ENCODE measurements at regions not wholly inside any gene's neighbourhood (a gene's known extent, or its start where the extent isn't known, plus 50 kb on each side); places are given as distances from the start of the nearest gene placed in this dataset.

DNA sequence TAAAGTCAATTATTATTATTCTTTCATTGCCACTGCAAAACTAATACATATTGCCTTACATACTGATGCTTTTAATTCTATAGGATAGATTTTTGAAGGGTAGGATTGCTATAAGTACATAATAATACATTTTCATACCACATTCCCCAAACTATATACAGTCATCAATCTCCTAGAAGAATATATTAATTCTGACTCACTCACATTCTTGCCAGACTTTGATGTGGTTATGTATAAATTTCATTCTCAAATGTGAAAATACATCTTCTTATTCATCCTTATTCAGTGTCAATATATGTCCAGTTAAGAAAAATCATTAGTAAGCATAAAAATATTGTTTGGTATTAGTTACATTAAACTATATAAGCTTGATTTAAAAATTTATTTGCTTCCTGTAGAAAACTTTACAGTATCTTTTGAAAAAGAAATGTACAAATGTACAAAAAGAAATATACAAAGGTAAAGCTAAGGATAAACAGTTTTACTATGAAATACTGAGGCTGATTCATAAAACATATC is 458.8 kb upstream of the CNTN5 start:
- H3K9ac ChIP-seq (ENCODE audit: low read length): no peak overlapping the region

GRCh38 chr11:98564233-98564632 is 456.5 kb upstream of the CNTN5 start:
- no peaks in the 10 kb centered on the region for H3K4me1 ChIP-seq (ENCODE audit: insufficient read depth, low read length, severe bottlenecking)
- no peaks in the 10 kb centered on the region for H3K9me2 ChIP-seq (ENCODE audit: low read depth, low read length)
- H3K9ac ChIP-seq (ENCODE audit: low read length): no peak overlapping the region
- H3K27ac ChIP-seq (ENCODE audit: low read depth, low read length, poor library complexity, severe bottlenecking): no peak overlapping the region
- TF ChIP-seq EZH2 (IDR thresholded peaks at IDR 0.05; ENCODE audit: borderline replicate concordance, low read length): no peak
- TF ChIP-seq, protein P1, sequence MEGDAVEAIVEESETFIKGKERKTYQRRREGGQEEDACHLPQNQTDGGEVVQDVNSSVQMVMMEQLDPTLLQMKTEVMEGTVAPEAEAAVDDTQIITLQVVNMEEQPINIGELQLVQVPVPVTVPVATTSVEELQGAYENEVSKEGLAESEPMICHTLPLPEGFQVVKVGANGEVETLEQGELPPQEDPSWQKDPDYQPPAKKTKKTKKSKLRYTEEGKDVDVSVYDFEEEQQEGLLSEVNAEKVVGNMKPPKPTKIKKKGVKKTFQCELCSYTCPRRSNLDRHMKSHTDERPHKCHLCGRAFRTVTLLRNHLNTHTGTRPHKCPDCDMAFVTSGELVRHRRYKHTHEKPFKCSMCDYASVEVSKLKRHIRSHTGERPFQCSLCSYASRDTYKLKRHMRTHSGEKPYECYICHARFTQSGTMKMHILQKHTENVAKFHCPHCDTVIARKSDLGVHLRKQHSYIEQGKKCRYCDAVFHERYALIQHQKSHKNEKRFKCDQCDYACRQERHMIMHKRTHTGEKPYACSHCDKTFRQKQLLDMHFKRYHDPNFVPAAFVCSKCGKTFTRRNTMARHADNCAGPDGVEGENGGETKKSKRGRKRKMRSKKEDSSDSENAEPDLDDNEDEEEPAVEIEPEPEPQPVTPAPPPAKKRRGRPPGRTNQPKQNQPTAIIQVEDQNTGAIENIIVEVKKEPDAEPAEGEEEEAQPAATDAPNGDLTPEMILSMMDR (IDR thresholded peaks at IDR 0.05; ENCODE audit: low read length): no peak
- H3K9me3 ChIP-seq (ENCODE audit: low read length): no peaks in the 10 kb centered on the region
- H4K20me1 ChIP-seq (ENCODE audit: insufficient read depth, low read length): no peaks in the 10 kb centered on the region
- H3F3A ChIP-seq (ENCODE audit: insufficient read depth, low read length): no peaks in the 10 kb centered on the region
- H3K36me3 ChIP-seq (ENCODE audit: insufficient read depth, low read length): no peaks in the 10 kb centered on the region
- no peaks in the 10 kb centered on the region for H3K79me2 ChIP-seq (ENCODE audit: insufficient read depth, low read length)
- H3K27me3 ChIP-seq (ENCODE audit: insufficient read depth, low read length): no peaks in the 10 kb centered on the region
- H3K4me2 ChIP-seq (ENCODE audit: low read length): no peak overlapping the region
- no peak overlapping the region for H2AFZ ChIP-seq (ENCODE audit: low read length)
- H3K4me3 ChIP-seq (ENCODE audit: low read depth, low read length, poor library complexity, severe bottlenecking): no peak overlapping the region

More for the DNA sequence above, 458.8 kb upstream of the CNTN5 start:
- Histone ChIP-seq H3F3A (ENCODE audit: insufficient read depth, low read length) (no peaks in the 10 kb centered on the region), H2AFZ (ENCODE audit: low read length) (no peak overlapping the region), H3K27ac (ENCODE audit: low read depth, low read length, poor library complexity, severe bottlenecking) (no peak overlapping the region), H3K36me3 (ENCODE audit: insufficient read depth, low read length) (no peaks in the 10 kb centered on the region), H3K79me2 (ENCODE audit: insufficient read depth, low read length) (no peaks in the 10 kb centered on the region), H3K4me2 (ENCODE audit: low read length) (no peak overlapping the region), H4K20me1 (ENCODE audit: insufficient read depth, low read length) (no peaks in the 10 kb centered on the region), H3K4me1 (ENCODE audit: insufficient read depth, low read length, severe bottlenecking) (no peaks in the 10 kb centered on the region), H3K9me2 (ENCODE audit: low read depth, low read length) (no peaks in the 10 kb centered on the region), H3K27me3 (ENCODE audit: insufficient read depth, low read length) (no peaks in the 10 kb centered on the region), H3K9me3 (ENCODE audit: low read length) (no peaks in the 10 kb centered on the region), H3K4me3 (ENCODE audit: low read depth, low read length, poor library complexity, severe bottlenecking) (no peak overlapping the region)
- TF ChIP-seq EZH2 (IDR thresholded peaks at IDR 0.05; ENCODE audit: borderline replicate concordance, low read length): no peak
- TF ChIP-seq, protein P1 (IDR thresholded peaks at IDR 0.05; ENCODE audit: low read length): no peak

DNA sequence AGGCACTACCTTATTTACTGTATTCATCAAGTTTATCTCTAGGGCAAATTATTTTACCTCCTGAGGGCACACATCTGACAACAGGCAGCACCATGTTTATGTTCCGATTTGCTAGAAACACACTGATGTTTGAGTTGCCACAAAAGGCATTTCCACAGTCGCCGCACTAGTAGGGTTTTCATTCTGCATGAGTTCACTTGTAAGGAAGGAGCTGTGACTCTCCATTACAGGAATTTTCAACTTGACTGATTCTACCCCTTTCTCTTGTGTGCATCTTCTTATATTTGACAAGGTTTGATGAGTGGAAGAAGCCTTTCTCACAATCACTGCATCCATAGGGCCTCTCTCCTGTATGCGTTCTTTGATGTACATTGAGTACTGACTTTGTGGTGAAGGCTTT is 455.9 kb upstream of the CNTN5 start:
- H3K36me3 ChIP-seq (ENCODE audit: insufficient read depth, low read length): no peaks in the 10 kb centered on the region
- no peaks in the 10 kb centered on the region for H3K79me2 ChIP-seq (ENCODE audit: insufficient read depth, low read length)
- H2AFZ ChIP-seq (ENCODE audit: low read length): no peak overlapping the region
- TF ChIP-seq, protein P1 (IDR thresholded peaks at IDR 0.05; ENCODE audit: low read length): no peak
- no peak for TF ChIP-seq EZH2 (IDR thresholded peaks at IDR 0.05; ENCODE audit: borderline replicate concordance, low read length)
- no peaks in the 10 kb centered on the region for H4K20me1 ChIP-seq (ENCODE audit: insufficient read depth, low read length)
- H3K9me3 ChIP-seq (ENCODE audit: low read length): no peaks in the 10 kb centered on the region
- H3K9me2 ChIP-seq (ENCODE audit: low read depth, low read length): no peaks in the 10 kb centered on the region
- no peak overlapping the region for H3K4me2 ChIP-seq (ENCODE audit: low read length)
- no peaks in the 10 kb centered on the region for H3F3A ChIP-seq (ENCODE audit: insufficient read depth, low read length)
- H3K4me1 ChIP-seq (ENCODE audit: insufficient read depth, low read length, severe bottlenecking): no peaks in the 10 kb centered on the region
- H3K27me3 ChIP-seq (ENCODE audit: insufficient read depth, low read length): no peaks in the 10 kb centered on the region
- no peak overlapping the region for H3K27ac ChIP-seq (ENCODE audit: low read depth, low read length, poor library complexity, severe bottlenecking)
- H3K9ac ChIP-seq (ENCODE audit: low read length): no peak overlapping the region
- H3K4me3 ChIP-seq (ENCODE audit: low read depth, low read length, poor library complexity, severe bottlenecking): no peak overlapping the region
